ENCODE measurements at regions not wholly inside any gene's neighbourhood (a gene's known extent, or its start where the extent isn't known, plus 50 kb on each side); places are given as distances from the start of the nearest gene placed in this dataset.

GRCh38 chr21:15444118-15444960 lies 285.4 kb upstream of the USP25 start (continued):
- TF ChIP-seq ZNF316 (IDR thresholded peaks at IDR 0.05), result peak; percentile 61
- TF ChIP-seq, protein P1, sequence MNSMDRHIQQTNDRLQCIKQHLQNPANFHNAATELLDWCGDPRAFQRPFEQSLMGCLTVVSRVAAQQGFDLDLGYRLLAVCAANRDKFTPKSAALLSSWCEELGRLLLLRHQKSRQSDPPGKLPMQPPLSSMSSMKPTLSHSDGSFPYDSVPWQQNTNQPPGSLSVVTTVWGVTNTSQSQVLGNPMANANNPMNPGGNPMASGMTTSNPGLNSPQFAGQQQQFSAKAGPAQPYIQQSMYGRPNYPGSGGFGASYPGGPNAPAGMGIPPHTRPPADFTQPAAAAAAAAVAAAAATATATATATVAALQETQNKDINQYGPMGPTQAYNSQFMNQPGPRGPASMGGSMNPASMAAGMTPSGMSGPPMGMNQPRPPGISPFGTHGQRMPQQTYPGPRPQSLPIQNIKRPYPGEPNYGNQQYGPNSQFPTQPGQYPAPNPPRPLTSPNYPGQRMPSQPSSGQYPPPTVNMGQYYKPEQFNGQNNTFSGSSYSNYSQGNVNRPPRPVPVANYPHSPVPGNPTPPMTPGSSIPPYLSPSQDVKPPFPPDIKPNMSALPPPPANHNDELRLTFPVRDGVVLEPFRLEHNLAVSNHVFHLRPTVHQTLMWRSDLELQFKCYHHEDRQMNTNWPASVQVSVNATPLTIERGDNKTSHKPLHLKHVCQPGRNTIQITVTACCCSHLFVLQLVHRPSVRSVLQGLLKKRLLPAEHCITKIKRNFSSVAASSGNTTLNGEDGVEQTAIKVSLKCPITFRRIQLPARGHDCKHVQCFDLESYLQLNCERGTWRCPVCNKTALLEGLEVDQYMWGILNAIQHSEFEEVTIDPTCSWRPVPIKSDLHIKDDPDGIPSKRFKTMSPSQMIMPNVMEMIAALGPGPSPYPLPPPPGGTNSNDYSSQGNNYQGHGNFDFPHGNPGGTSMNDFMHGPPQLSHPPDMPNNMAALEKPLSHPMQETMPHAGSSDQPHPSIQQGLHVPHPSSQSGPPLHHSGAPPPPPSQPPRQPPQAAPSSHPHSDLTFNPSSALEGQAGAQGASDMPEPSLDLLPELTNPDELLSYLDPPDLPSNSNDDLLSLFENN (IDR thresholded peaks at IDR 0.05; ENCODE audit: low read depth in 2 of 2, low read length in 2 of 2), result no peak
- TF ChIP-seq ZNF124 (CRISPR knock-in tag; IDR thresholded peaks at IDR 0.05), result no peak
- TF ChIP-seq SAFB (IDR thresholded peaks at IDR 0.05; ENCODE audit: borderline replicate concordance, low read depth, low read length), result no peak
- TF ChIP-seq KAT8 (IDR thresholded peaks at IDR 0.05; ENCODE audit: low read depth), result no peak
- TF ChIP-seq HDGF (IDR thresholded peaks at IDR 0.05), result no peak
- TF ChIP-seq HNRNPUL1 (IDR thresholded peaks at IDR 0.05; ENCODE audit: low read length), result no peak
- no peak for TF ChIP-seq ARID2 (IDR thresholded peaks at IDR 0.05)
- no peak for TF ChIP-seq NR4A1 (CRISPR knock-in tag; IDR thresholded peaks at IDR 0.05)
- no peak for TF ChIP-seq NR4A1 (tag; IDR thresholded peaks at IDR 0.05)
- no peak for TF ChIP-seq HNRNPLL (IDR thresholded peaks at IDR 0.05; ENCODE audit: low read depth, low read length, poor library complexity, severe bottlenecking)
- TF ChIP-seq ZFP36 (IDR thresholded peaks at IDR 0.05; ENCODE audit: low read depth, low read length, partially characterized antibody), result no peak
- TF ChIP-seq NR2C2 (CRISPR knock-in tag; IDR thresholded peaks at IDR 0.05), result no peak
- TF ChIP-seq NR2C2 (tag; IDR thresholded peaks at IDR 0.05), result 0 out of 2 replicates have a peak, but pooled peaks have one; percentile 25
- TF ChIP-seq DIDO1 (tag; IDR thresholded peaks at IDR 0.05; ENCODE audit: low read depth), result no peak
- TF ChIP-seq HSF4 (CRISPR knock-in tag; IDR thresholded peaks at IDR 0.05; ENCODE audit: borderline replicate concordance), result no peak
- TF ChIP-seq HMG20B (CRISPR knock-in tag; IDR thresholded peaks at IDR 0.05), result no peak
- no peak for TF ChIP-seq ZNF121 (CRISPR knock-in tag; conservative IDR thresholded peaks at IDR 0.05)
- TF ChIP-seq ZNF197 (CRISPR knock-in tag; IDR thresholded peaks at IDR 0.05; ENCODE audit: low read depth), result no peak
- TF ChIP-seq MEIS2 (IDR thresholded peaks at IDR 0.05; ENCODE audit: partially characterized antibody), result peak; percentile 78
- no peak for TF ChIP-seq TBL1XR1 (IDR thresholded peaks at IDR 0.05; ENCODE audit: low read length in 2 of 2)
- no peak for TF ChIP-seq PTTG1 (tag; IDR thresholded peaks at IDR 0.05; ENCODE audit: low read depth)
- no peak for TF ChIP-seq ZBTB9 (CRISPR knock-in tag; IDR thresholded peaks at IDR 0.05)
- no peak for TF ChIP-seq SRSF3 (IDR thresholded peaks at IDR 0.05; ENCODE audit: insufficient read depth, low read length)
- no peak for TF ChIP-seq CHCHD3 (CRISPR knock-in tag; IDR thresholded peaks at IDR 0.05)
- no peak for TF ChIP-seq PHF21A (IDR thresholded peaks at IDR 0.05; ENCODE audit: borderline replicate concordance, low read depth)
- no peak for TF ChIP-seq RBM14 (IDR thresholded peaks at IDR 0.05; ENCODE audit: borderline replicate concordance, insufficient read depth, low read depth, low read length)
